GM13976 (cell line): ENCODE measurements at regions not wholly inside any gene's neighbourhood (a gene's known extent, or its start where the extent isn't known, plus 50 kb on each side); places are given as distances from the start of the nearest gene placed in this dataset.

ENCODE experiments used
- DNase-seq: peaks from one replicate; pipeline ENCODE4 v3.0.0; 2012; ENCODE audit warnings: low spot score
- CTCF ChIP-seq: IDR thresholded peaks from 2 replicates; pipeline ENCODE4 v1.5.1; 2012; ENCODE audit warnings: borderline replicate concordance, mild to moderate bottlenecking; ENCODE audit not compliant: insufficient read depth; ENCODE audit errors: extremely low read depth, missing control alignments, control extremely low read depth
- in situ Hi-C: fragments of 300-500 bp; cut with MboI; formaldehyde crosslinking; loops from one replicate; pipeline ENCODE4 v1.12.0; 2022; ENCODE audit warnings: low sequenced_read_pairs, mixed read lengths, inconsistent platforms; ENCODE audit not compliant: unreplicated experiment

- DNase-seq: no peak
- no peak for TF ChIP-seq CTCF
- in situ Hi-C loops: no loop called here
Observed at GRCh38 chr11:95549301-95549700, 240.3 kb downstream of the FAM76B start.

GRCh38 chr11:95548416-95548815 lies 241.2 kb downstream of the FAM76B start:
- in situ Hi-C loops: no loop called here
- DNase-seq: no peak
- no peak for TF ChIP-seq CTCF

GRCh38 chr11:95547976-95548375 lies 241.6 kb downstream of the FAM76B start:
- in situ Hi-C loops: no loop called here
- no peak for TF ChIP-seq CTCF
- no peak for DNase-seq

GRCh38 chr11:95547186-95547585 lies 242.4 kb downstream of the FAM76B start:
- in situ Hi-C loops: no loop called here
- DNase-seq: no peak
- no peak for TF ChIP-seq CTCF

- no peak for DNase-seq
- in situ Hi-C loops: no loop called here
- TF ChIP-seq CTCF: no peak
Observed at GRCh38 chr11:95545116-95545875, 244.3 kb downstream of the FAM76B start.

- in situ Hi-C loops: no loop called here
- no peak for TF ChIP-seq CTCF
- DNase-seq: no peak
Observed at GRCh38 chr11:95544095-95544856, 245.3 kb downstream of the FAM76B start.
